Naive B cell (primary cell): ENCODE measurements at regions not wholly inside any gene's neighbourhood (a gene's known extent, or its start where the extent isn't known, plus 50 kb on each side); places are given as distances from the start of the nearest gene placed in this dataset.
A peak's percentile ranks its signal among the peaks of the same experiment; 100 is the strongest.

Experiments used
- ATAC-seq, 2 donors: fragments of 150-1000 bp; cut with Tn5 transposase; 2 replicates each; pipeline ENCODE4 v1.10.0; 2021; ENCODE audit warnings: low read depth in 2 of 2, mild to moderate bottlenecking in 2 of 2, moderate library complexity in 2 of 2
- DNase-seq: peaks from one replicate; pipeline ENCODE4 v3.0.0; 2022
- H3K27ac Mint-ChIP-seq, 6 donors: one replicate each; pipeline ENCODE4 v1.8.0; 2020 to 2022; ENCODE audit warnings: mild to moderate bottlenecking in 6 of 6, mixed read lengths in 6 of 6, moderate library complexity in 5 of 6, inconsistent platforms in 2 of 6
- H3K27me3 Mint-ChIP-seq, 3 donors: one replicate each; pipeline ENCODE4 v1.8.0; 2021 to 2022; ENCODE audit warnings: mixed read lengths in 3 of 3, mild to moderate bottlenecking in 1 of 3
- H3K36me3 Mint-ChIP-seq, 2 donors: one replicate each; pipeline ENCODE4 v1.8.0; 2020 to 2022; ENCODE audit warnings: mixed read lengths in 2 of 2, inconsistent platforms in 1 of 2, mild to moderate bottlenecking in 1 of 2
- H3K4me1 Mint-ChIP-seq, 3 donors: one replicate each; pipeline ENCODE4 v1.8.0; 2020 to 2022; ENCODE audit warnings: mixed read lengths in 3 of 3, inconsistent platforms in 1 of 3, mild to moderate bottlenecking in 1 of 3, moderate library complexity in 1 of 3
- H3K4me3 Mint-ChIP-seq, 8 donors: one replicate each; pipeline ENCODE4 v1.8.0; 2020 to 2022; ENCODE audit warnings: mild to moderate bottlenecking in 8 of 8, mixed read lengths in 8 of 8, moderate library complexity in 8 of 8, inconsistent platforms in 2 of 8
- H3K9me3 Mint-ChIP-seq, 7 donors: one replicate each; pipeline ENCODE4 v1.8.0; 2020 to 2022; ENCODE audit warnings: mixed read lengths in 7 of 7, mild to moderate bottlenecking in 5 of 7, inconsistent platforms in 2 of 7, moderate library complexity in 1 of 7

GRCh38 chr18:39648616-39649015 lies 2083.0 kb upstream of the CELF4 start:
- no peak for DNase-seq
- Mint-ChIP-seq H3K27ac (peak overlapping the region in 1 of 6 donors; percentile 58), H3K9me3 (peaks cover 0 to 7% (median 0%) of the 10 kb centered on the region in 7 donors), H3K36me3 (no peaks in the 10 kb centered on the region), H3K27me3 (no peaks in the 10 kb centered on the region), H3K4me3 (no peak overlapping the region), H3K4me1 (no peaks in the 10 kb centered on the region)
- no peak for ATAC-seq

GRCh38 chr18:39647627-39648534 lies 2082.3 kb upstream of the CELF4 start:
- Mint-ChIP-seq H3K27me3 (no peaks in the 10 kb centered on the region), H3K4me3 (no peak overlapping the region), H3K36me3 (no peaks in the 10 kb centered on the region), H3K4me1 (no peaks in the 10 kb centered on the region), H3K9me3 (peaks cover 0 to 7% (median 0%) of the 10 kb centered on the region in 7 donors), H3K27ac (no peak overlapping the region)
- DNase-seq (no peak), ATAC-seq (no peak)

GRCh38 chr18:39638224-39638623 lies 2072.6 kb upstream of the CELF4 start:
- Mint-ChIP-seq H3K4me3 (no peak overlapping the region), H3K36me3 (no peaks in the 10 kb centered on the region), H3K27me3 (no peaks in the 10 kb centered on the region), H3K27ac (no peak overlapping the region), H3K9me3 (peaks cover 0 to 1% (median 0%) of the 10 kb centered on the region in 7 donors), H3K4me1 (no peaks in the 10 kb centered on the region)
- ATAC-seq (no peak), DNase-seq (no peak)

- Mint-ChIP-seq H3K27ac (no peak overlapping the region), H3K36me3 (no peaks in the 10 kb centered on the region), H3K4me1 (no peaks in the 10 kb centered on the region), H3K9me3 (peaks cover 0 to 1% (median 0%) of the 10 kb centered on the region in 7 donors), H3K27me3 (no peaks in the 10 kb centered on the region), H3K4me3 (no peak overlapping the region)
- ATAC-seq (no peak), DNase-seq (no peak)
Measured at GRCh38 chr18:39636931-39637330, 2071.3 kb upstream of the CELF4 start.

- Mint-ChIP-seq H3K4me1 (no peaks in the 10 kb centered on the region), H3K4me3 (no peak overlapping the region), H3K27me3 (no peaks in the 10 kb centered on the region), H3K27ac (no peak overlapping the region), H3K9me3 (peaks cover 0 to 1% (median 0%) of the 10 kb centered on the region in 7 donors), H3K36me3 (no peaks in the 10 kb centered on the region)
- ATAC-seq (no peak), DNase-seq (no peak)
Measured at GRCh38 chr18:39635966-39636365, 2070.4 kb upstream of the CELF4 start.

GRCh38 chr18:39635192-39635591 lies 2069.6 kb upstream of the CELF4 start:
- Mint-ChIP-seq H3K4me1 (no peaks in the 10 kb centered on the region), H3K27me3 (no peaks in the 10 kb centered on the region), H3K27ac (no peak overlapping the region), H3K9me3 (peaks cover 0 to 2% (median 0%) of the 10 kb centered on the region in 7 donors), H3K4me3 (no peak overlapping the region), H3K36me3 (no peaks in the 10 kb centered on the region)
- ATAC-seq (no peak), DNase-seq (no peak)

- peaks cover 0 to 4% (median 2%) of the 10 kb centered on the region in 7 donors for H3K9me3 Mint-ChIP-seq
- no peak overlapping the region for H3K27ac Mint-ChIP-seq
- ATAC-seq (no peak), DNase-seq (no peak)
- H3K27me3 Mint-ChIP-seq: no peaks in the 10 kb centered on the region
- no peaks in the 10 kb centered on the region for H3K4me1 Mint-ChIP-seq
- no peaks in the 10 kb centered on the region for H3K36me3 Mint-ChIP-seq
- no peak overlapping the region for H3K4me3 Mint-ChIP-seq
Measured at GRCh38 chr18:39627936-39628335, 2062.3 kb upstream of the CELF4 start.

- DNase-seq (no peak), ATAC-seq (no peak)
- no peak overlapping the region for H3K27ac Mint-ChIP-seq
- H3K27me3 Mint-ChIP-seq: no peaks in the 10 kb centered on the region
- H3K9me3 Mint-ChIP-seq: peaks cover 0 to 4% (median 0%) of the 10 kb centered on the region in 7 donors
- no peaks in the 10 kb centered on the region for H3K36me3 Mint-ChIP-seq
- no peak overlapping the region for H3K4me3 Mint-ChIP-seq
- no peaks in the 10 kb centered on the region for H3K4me1 Mint-ChIP-seq
Measured at GRCh38 chr18:39624961-39625360, 2059.4 kb upstream of the CELF4 start.

- Mint-ChIP-seq H3K9me3 (peaks cover 0 to 7% (median 3%) of the 10 kb centered on the region in 7 donors), H3K4me3 (no peak overlapping the region), H3K27ac (no peak overlapping the region), H3K27me3 (no peaks in the 10 kb centered on the region), H3K36me3 (no peaks in the 10 kb centered on the region), H3K4me1 (no peaks in the 10 kb centered on the region)
- ATAC-seq (no peak), DNase-seq (no peak)
Measured at GRCh38 chr18:39622431-39622830, 2056.8 kb upstream of the CELF4 start.

- H3K4me1 Mint-ChIP-seq: no peaks in the 10 kb centered on the region
- no peaks in the 10 kb centered on the region for H3K27me3 Mint-ChIP-seq
- H3K4me3 Mint-ChIP-seq: no peak overlapping the region
- no peak overlapping the region for H3K27ac Mint-ChIP-seq
- DNase-seq (no peak), ATAC-seq (no peak)
- peaks cover 0 to 7% (median 3%) of the 10 kb centered on the region in 7 donors for H3K9me3 Mint-ChIP-seq
- no peaks in the 10 kb centered on the region for H3K36me3 Mint-ChIP-seq
Measured at GRCh38 chr18:39620551-39621168, 2055.1 kb upstream of the CELF4 start.

- Mint-ChIP-seq H3K36me3 (no peaks in the 10 kb centered on the region), H3K9me3 (peaks cover 0 to 7% (median 3%) of the 10 kb centered on the region in 7 donors), H3K4me3 (no peak overlapping the region), H3K4me1 (no peaks in the 10 kb centered on the region), H3K27ac (no peak overlapping the region), H3K27me3 (no peaks in the 10 kb centered on the region)
- DNase-seq: no peak
- ATAC-seq: no peak
Measured at GRCh38 chr18:39618265-39619003, 2052.8 kb upstream of the CELF4 start.

GRCh38 chr18:39611381-39612100 lies 2045.9 kb upstream of the CELF4 start:
- Mint-ChIP-seq H3K4me3 (no peak overlapping the region), H3K27ac (no peak overlapping the region), H3K4me1 (no peaks in the 10 kb centered on the region), H3K36me3 (no peaks in the 10 kb centered on the region), H3K27me3 (no peaks in the 10 kb centered on the region), H3K9me3 (peaks cover 0 to 8% (median 0%) of the 10 kb centered on the region in 7 donors)
- ATAC-seq: no peak
- no peak for DNase-seq

GRCh38 chr18:39607034-39607433 lies 2041.4 kb upstream of the CELF4 start:
- Mint-ChIP-seq H3K27me3 (no peaks in the 10 kb centered on the region), H3K27ac (no peak overlapping the region), H3K4me3 (no peak overlapping the region), H3K4me1 (no peaks in the 10 kb centered on the region), H3K36me3 (no peaks in the 10 kb centered on the region), H3K9me3 (peaks cover 0 to 6% (median 0%) of the 10 kb centered on the region in 7 donors)
- ATAC-seq (no peak), DNase-seq (no peak)
